GM21423 (cell line): ENCODE measurements at regions not wholly inside any gene's neighbourhood (a gene's known extent, or its start where the extent isn't known, plus 50 kb on each side); places are given as distances from the start of the nearest gene placed in this dataset.

Experiments used
- ATAC-seq: cut with Tn5 transposase; IDR thresholded peaks from one replicate; pipeline ENCODE4 v1.9.1; 2021; ENCODE audit warnings: mild to moderate bottlenecking, moderate library complexity; ENCODE audit not compliant: unreplicated experiment

- ATAC-seq = no peak
Observed at GRCh38 chr12:130016986-130017385, 113.2 kb upstream of the TMEM132D start.

- no peak for ATAC-seq
Observed at GRCh38 chr12:130017591-130018449, 114.0 kb upstream of the TMEM132D start.

- no peak for ATAC-seq
Observed at GRCh38 chr12:130018614-130019013, 114.8 kb upstream of the TMEM132D start.

- no peak for ATAC-seq
Observed at GRCh38 chr12:130026608-130027176, 122.9 kb upstream of the TMEM132D start.

GRCh38 chr12:130027798-130028197 is 124.0 kb upstream of the TMEM132D start:
- ATAC-seq = no peak

GRCh38 chr12:130029151-130029550 is 125.3 kb upstream of the TMEM132D start:
- ATAC-seq = no peak

GRCh38 chr12:130031041-130031440 is 127.2 kb upstream of the TMEM132D start:
- ATAC-seq = no peak

GRCh38 chr12:130031571-130032189 is 127.9 kb upstream of the TMEM132D start:
- peak; percentile 80 for ATAC-seq

- no peak for ATAC-seq
Observed at GRCh38 chr12:130041983-130042812, 120.1 kb upstream of the FZD10 start.

GRCh38 chr12:130043685-130044406 is 118.4 kb upstream of the FZD10 start:
- no peak for ATAC-seq

- ATAC-seq = no peak
Observed at GRCh38 chr12:130044991-130045621, 117.2 kb upstream of the FZD10 start.

- ATAC-seq = no peak
Observed at GRCh38 chr12:130049666-130050065, 112.6 kb upstream of the FZD10 start.

GRCh38 chr12:130051900-130052299 is 110.4 kb upstream of the FZD10 start:
- no peak for ATAC-seq

- no peak for ATAC-seq
Observed at GRCh38 chr12:130053651-130054069, 108.6 kb upstream of the FZD10 start.

- ATAC-seq = no peak
Observed at GRCh38 chr12:130054803-130055202, 107.5 kb upstream of the FZD10 start.

GRCh38 chr12:130058926-130059472 is 103.3 kb upstream of the FZD10 start:
- no peak for ATAC-seq

GRCh38 chr12:130063866-130064265 is 98.4 kb upstream of the FZD10 start:
- ATAC-seq = no peak

- ATAC-seq = no peak
Observed at GRCh38 chr12:130064999-130065398, 97.3 kb upstream of the FZD10 start.

GRCh38 chr12:130066742-130067141 is 95.5 kb upstream of the FZD10 start:
- no peak for ATAC-seq

GRCh38 chr12:130068741-130069140 is 93.5 kb upstream of the FZD10 start:
- no peak for ATAC-seq
